Pancreas (tissue), 10 donors: ENCODE measurements at regions not wholly inside any gene's neighbourhood (a gene's known extent, or its start where the extent isn't known, plus 50 kb on each side); places are given as distances from the start of the nearest gene placed in this dataset.

Experiments used
- ATAC-seq, 4 donors: fragments of 200-7000 bp; cut with Tn5 transposase; one replicate each; pipeline versions ENCODE4 v1.8.0 to v1.9.1; 2020; ENCODE audit warnings: mild to moderate bottlenecking in 4 of 4, moderate library complexity in 4 of 4
- DNase-seq, 6 donors: peaks; one replicate each; pipeline ENCODE4 v3.0.0-alpha.2; 2020
- FAIRE-seq: peaks from 2 replicates; lab custom pipeline; 2012; peaks lifted over from hg19 to GRCh38; lab: Jason Lieb, UNC
- H3K27ac ChIP-seq, 4 donors: fragments of 200-600 bp; sonication (generic); 1 replicate in 3 of 4; 2 replicates in 1 of 4; pipeline versions ENCODE4 v1.5.0 to v1.8.0; 2020
- H3K27me3 ChIP-seq, 4 donors: fragments of 200-600 bp; one replicate each; pipeline ENCODE4 v1.8.0; 2021
- H3K36me3 ChIP-seq, 3 donors: fragments of 200-600 bp; sonication (generic) in 1 of 3; one replicate each; pipeline versions ENCODE4 v1.5.0 to v1.8.0; 2020 to 2021
- H3K4me1 ChIP-seq, 3 donors: fragments of 200-600 bp; one replicate each; pipeline ENCODE4 v1.8.0; 2021
- H3K4me3 ChIP-seq, 4 donors: fragments of 200-600 bp; sonication (generic) in 2 of 4; one replicate each; pipeline versions ENCODE4 v1.5.0 to v1.8.0; 2020 to 2021
- H3K9me3 ChIP-seq, 4 donors: fragments of 200-600 bp; one replicate each; pipeline ENCODE4 v1.8.0; 2021
- WGBS, 2 donors: extraction: QIAGEN DNeasy Blood & Tissue Kit; methylation state at CpG; one replicate each; pipeline ENCODE4 v1.1.7; 2013; 5-methylcytosine and 5-hydroxymethylcytosine counted together
- intact Hi-C, 3 donors: fragments of 100-400 bp; cut with DNase I; formaldehyde crosslinking; loops; one replicate each; pipeline versions ENCODE4 v1.11.1 to v1.14.2; 2022
- TF ChIP-seq, protein P1 (sequence below), 4 donors: fragments of 200-600 bp; sonication (generic) in 3 of 4; IDR thresholded peaks; one replicate each; pipeline versions ENCODE4 v1.5.0 to v1.8.0; 2021; ENCODE audit warnings: antibody characterized with exemption in 4 of 4
- donor health status: healthy with polysubstance abuse.
- donor health status: DM: no; HTN: no; CAD: no; lungs with moderate emphysema.
- donor health status: DM: no; HTN: no; CAD: no.
- donor health status: control.
- donor health status: control.
- donor health status: Bipolar disorder and iron deficiency.
- donor health status: DM: yes; HTN: yes; CAD: no.
- donor health status: DM: no; HTN: no; CAD: no.
- donor health status: DM: no; HTN: no; CAD: no.
- donor health status: DM: yes; HTN: yes; CAD: no.

DNA sequence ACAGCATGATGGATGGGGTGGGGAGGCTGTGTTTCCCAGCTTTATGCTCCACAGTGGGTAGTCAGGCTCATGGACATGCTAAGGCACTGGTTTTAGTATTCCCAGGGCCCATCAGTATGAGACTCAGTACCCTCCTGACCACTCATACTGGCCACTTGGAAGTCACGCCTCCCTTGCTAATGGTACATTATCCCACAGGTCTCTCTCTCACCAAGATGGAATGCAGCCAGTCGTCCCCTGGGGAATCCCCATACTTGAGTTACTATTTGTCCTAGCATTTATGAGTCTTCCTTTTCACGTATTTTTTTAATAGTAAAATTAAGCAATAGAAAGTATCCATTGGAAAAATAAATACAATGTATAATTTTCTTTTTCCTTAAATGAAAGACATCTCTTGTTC, 80.6 kb upstream of the TBX20 start:
- H3K4me3 ChIP-seq, result no peak overlapping the region
- no peaks in the 10 kb centered on the region for H3K9me3 ChIP-seq
- TF ChIP-seq, protein P1, sequence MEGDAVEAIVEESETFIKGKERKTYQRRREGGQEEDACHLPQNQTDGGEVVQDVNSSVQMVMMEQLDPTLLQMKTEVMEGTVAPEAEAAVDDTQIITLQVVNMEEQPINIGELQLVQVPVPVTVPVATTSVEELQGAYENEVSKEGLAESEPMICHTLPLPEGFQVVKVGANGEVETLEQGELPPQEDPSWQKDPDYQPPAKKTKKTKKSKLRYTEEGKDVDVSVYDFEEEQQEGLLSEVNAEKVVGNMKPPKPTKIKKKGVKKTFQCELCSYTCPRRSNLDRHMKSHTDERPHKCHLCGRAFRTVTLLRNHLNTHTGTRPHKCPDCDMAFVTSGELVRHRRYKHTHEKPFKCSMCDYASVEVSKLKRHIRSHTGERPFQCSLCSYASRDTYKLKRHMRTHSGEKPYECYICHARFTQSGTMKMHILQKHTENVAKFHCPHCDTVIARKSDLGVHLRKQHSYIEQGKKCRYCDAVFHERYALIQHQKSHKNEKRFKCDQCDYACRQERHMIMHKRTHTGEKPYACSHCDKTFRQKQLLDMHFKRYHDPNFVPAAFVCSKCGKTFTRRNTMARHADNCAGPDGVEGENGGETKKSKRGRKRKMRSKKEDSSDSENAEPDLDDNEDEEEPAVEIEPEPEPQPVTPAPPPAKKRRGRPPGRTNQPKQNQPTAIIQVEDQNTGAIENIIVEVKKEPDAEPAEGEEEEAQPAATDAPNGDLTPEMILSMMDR (IDR thresholded peaks at IDR 0.05), result no peak
- no peak for ATAC-seq
- DNase-seq, result no peak
- H3K4me1 ChIP-seq, result no peaks in the 10 kb centered on the region
- H3K27ac ChIP-seq, result no peak overlapping the region
- 47 to 53% methylated on average over 3 of the region's 3 CpGs for WGBS, 2 donors
- intact Hi-C loops, result no loop called here
- H3K36me3 ChIP-seq, result no peaks in the 10 kb centered on the region
- H3K27me3 ChIP-seq, result no peaks in the 10 kb centered on the region
- FAIRE-seq, result no peak

DNA sequence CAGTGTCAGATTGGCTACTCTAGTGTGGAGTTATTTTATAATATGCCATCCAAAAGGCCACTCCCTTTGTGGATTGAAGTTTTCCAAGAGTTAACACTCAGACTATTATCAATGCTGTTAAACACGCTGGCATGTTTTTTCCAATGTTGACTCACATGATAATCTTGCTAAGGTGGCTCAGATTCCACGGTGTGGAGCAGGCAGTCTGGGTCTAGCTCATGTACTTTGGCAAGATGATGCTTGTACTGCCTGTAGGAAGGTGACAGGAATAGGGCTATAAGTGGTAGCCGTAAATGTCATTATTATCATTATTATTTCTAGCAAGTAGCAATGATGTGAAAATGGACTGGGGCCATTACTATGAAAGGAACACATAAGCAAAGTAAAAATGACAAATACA, 79.4 kb upstream of the TBX20 start:
- Histone ChIP-seq H3K27me3 (no peaks in the 10 kb centered on the region), H3K27ac (no peak overlapping the region), H3K36me3 (no peaks in the 10 kb centered on the region), H3K9me3 (no peaks in the 10 kb centered on the region), H3K4me3 (no peak overlapping the region), H3K4me1 (no peaks in the 10 kb centered on the region)
- TF ChIP-seq, protein P1 (IDR thresholded peaks at IDR 0.05), result no peak
- 38 to 41% methylated on average over 3 of the region's 3 CpGs for WGBS, 2 donors
- intact Hi-C loops, result no loop called here
- FAIRE-seq (no peak), DNase-seq (no peak), ATAC-seq (no peak)

DNA sequence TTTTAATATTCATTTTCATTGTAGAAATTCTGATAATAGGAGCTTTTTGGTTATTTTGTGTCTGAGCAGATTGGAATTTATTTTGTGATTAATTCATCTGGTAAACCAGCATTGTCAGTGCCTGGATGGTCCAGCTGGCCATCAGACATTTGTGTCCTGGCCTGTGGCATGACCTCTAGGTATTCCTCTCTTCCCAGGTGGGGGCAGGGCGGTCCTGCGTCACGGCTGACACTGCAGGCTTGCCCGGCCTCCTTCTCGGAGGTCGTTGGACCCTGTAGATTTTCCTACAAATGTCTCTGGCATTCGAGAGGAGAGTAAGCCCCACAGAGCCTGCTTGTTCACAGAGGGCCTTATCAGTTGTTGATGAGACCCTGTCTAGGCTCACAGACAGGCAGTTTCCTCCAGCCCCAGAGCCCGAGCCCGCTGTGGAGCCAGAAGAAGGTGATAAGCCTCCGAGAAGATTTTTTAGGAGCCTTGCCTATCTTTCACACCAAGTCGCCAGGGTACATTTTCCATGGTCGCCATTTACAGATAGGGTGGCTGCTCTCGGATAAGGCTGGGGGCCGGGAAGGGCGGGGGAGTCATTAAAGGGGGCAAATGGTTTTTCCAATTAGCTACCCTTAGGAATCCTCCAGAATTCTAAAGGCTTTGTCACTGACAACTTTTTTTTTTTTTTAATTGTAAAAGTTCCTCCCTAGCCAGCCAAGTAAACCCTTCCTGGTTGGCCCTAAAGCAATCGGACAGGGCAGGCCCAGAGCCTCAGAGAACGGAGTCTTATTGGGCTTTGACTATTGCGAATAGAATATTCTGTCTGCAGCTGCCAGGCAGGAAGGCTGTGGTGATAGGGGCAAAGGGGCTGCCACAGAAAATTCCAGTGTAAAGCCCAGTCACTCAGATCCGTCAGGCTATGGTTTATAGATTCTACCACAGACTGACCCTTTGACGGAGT, 78.1 kb upstream of the TBX20 start:
- TF ChIP-seq, protein P1 (IDR thresholded peaks at IDR 0.05), result no peak
- Histone ChIP-seq H3K4me1 (no peaks in the 10 kb centered on the region), H3K27me3 (no peaks in the 10 kb centered on the region), H3K36me3 (no peaks in the 10 kb centered on the region), H3K4me3 (no peak overlapping the region), H3K27ac (no peak overlapping the region), H3K9me3 (no peaks in the 10 kb centered on the region)
- FAIRE-seq (no peak), DNase-seq (no peak), ATAC-seq (no peak)
- intact Hi-C loops, result no loop called here
- WGBS, 2 donors, result 48 to 57% methylated on average over 20 of the region's 20 CpGs

DNA sequence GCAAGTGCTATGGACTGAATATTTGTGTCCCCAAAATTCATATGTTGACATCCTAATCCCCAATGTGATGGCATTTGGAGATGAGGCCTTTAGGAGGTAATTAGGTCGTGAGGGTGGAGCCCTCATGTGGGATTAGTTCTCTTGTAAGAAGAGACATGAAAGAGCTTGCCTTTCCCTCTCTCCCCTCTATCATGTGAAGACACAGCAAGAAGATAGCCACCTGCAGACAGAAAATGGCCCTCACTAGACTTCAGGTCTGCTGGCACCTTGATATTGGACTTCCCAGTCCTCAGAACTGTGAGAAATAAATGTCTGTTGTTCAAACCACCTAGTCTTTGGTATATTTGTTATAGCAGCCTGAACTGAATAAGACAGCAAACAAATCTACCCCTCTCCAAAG, 75.1 kb upstream of the TBX20 start:
- no peak overlapping the region for H3K27ac ChIP-seq
- TF ChIP-seq, protein P1 (IDR thresholded peaks at IDR 0.05), result no peak
- FAIRE-seq (no peak), DNase-seq (no peak), ATAC-seq (no peak)
- H3K9me3 ChIP-seq, result no peaks in the 10 kb centered on the region
- WGBS, 2 donors, result 45 to 48% methylated on average over 1 of the region's 1 CpG
- no peaks in the 10 kb centered on the region for H3K36me3 ChIP-seq
- intact Hi-C loops, result no loop called here
- no peaks in the 10 kb centered on the region for H3K27me3 ChIP-seq
- no peaks in the 10 kb centered on the region for H3K4me1 ChIP-seq
- no peak overlapping the region for H3K4me3 ChIP-seq

DNA sequence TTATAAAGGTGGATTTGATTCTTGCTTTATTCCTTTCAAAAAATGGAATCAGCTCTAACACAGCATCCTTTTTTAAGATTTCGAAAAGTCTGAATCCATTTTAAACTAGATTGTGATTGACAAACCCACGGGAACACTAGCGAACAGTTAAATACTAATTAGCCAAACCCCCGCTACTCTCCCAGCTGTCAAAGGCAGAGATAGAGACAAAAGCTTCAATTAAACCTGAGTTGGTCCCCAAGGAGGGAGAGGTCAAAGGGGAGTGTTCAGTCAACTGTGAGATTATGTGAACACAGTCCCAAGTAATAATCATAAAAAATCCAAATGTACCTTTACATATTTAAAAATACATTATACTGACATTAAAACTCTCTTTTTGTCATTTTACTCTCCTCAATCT, 65.7 kb upstream of the TBX20 start:
- H3K4me3 ChIP-seq, result no peak overlapping the region
- WGBS, 2 donors, result 29 to 32% methylated on average over 4 of the region's 4 CpGs
- DNase-seq (no peak), ATAC-seq (no peak), FAIRE-seq (no peak)
- H3K9me3 ChIP-seq, result no peaks in the 10 kb centered on the region
- TF ChIP-seq, protein P1 (IDR thresholded peaks at IDR 0.05), result no peak
- intact Hi-C loops, result no loop called here
- no peaks in the 10 kb centered on the region for H3K4me1 ChIP-seq
- H3K27me3 ChIP-seq, result no peaks in the 10 kb centered on the region
- no peak overlapping the region for H3K27ac ChIP-seq
- no peaks in the 10 kb centered on the region for H3K36me3 ChIP-seq
